Breast epithelium (tissue), 3 donors: ENCODE measurements at regions not wholly inside any gene's neighbourhood (a gene's known extent, or its start where the extent isn't known, plus 50 kb on each side); places are given as distances from the start of the nearest gene placed in this dataset.

ENCODE experiments used
- CTCF ChIP-seq, 3 donors: fragments of 450-650 bp; IDR thresholded peaks; one replicate each; pipeline ENCODE4 v1.5.1; 2016 to 2017; ENCODE audit warnings: antibody characterized with exemption in 3 of 3, mild to moderate bottlenecking in 3 of 3, moderate library complexity in 3 of 3
- POLR2AphosphoS5 ChIP-seq, 3 donors: sonication (generic); formaldehyde crosslinking; IDR thresholded peaks; one replicate each; pipeline ENCODE4 v1.6.1; 2017; ENCODE audit warnings: antibody characterized with exemption in 3 of 3

GRCh38 chr6:164184410-164184809 is 769.9 kb downstream of the QKI start:
- TF ChIP-seq CTCF (IDR thresholded peaks at IDR 0.05) = no peak
- TF ChIP-seq POLR2AphosphoS5 (IDR thresholded peaks at IDR 0.05) = no peak
